ENCODE measurements at regions not wholly inside any gene's neighbourhood (a gene's known extent, or its start where the extent isn't known, plus 50 kb on each side); places are given as distances from the start of the nearest gene placed in this dataset.

DNA sequence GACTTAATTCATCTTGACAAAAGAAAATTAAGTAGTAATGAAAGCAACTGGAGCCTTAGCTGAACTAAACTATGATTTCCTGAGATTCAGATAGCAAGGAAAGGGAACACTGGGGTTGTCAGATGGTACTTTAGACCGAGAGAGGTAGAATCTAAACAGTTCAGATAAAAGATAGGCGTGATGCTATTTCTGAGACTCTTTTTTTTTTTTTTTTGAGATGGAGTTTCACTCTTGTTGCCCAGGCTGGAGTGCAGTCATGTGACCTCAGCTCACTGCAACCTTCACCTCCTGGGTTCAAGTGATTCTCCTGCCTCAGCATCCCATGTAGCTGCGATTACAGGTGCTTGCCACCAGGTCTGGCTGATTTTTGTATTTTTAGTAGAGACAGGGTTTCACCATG lies 279.9 kb upstream of the UMPS start:
- no TSS peak for BruUV-seq (replicated peaks)
- no peak for ATAC-seq
- in situ Hi-C loops (cut with HindIII; ENCODE audit: low pct_unique_long_range_greater_than_20kb, low sequenced_read_pairs), result no loop called here

DNA sequence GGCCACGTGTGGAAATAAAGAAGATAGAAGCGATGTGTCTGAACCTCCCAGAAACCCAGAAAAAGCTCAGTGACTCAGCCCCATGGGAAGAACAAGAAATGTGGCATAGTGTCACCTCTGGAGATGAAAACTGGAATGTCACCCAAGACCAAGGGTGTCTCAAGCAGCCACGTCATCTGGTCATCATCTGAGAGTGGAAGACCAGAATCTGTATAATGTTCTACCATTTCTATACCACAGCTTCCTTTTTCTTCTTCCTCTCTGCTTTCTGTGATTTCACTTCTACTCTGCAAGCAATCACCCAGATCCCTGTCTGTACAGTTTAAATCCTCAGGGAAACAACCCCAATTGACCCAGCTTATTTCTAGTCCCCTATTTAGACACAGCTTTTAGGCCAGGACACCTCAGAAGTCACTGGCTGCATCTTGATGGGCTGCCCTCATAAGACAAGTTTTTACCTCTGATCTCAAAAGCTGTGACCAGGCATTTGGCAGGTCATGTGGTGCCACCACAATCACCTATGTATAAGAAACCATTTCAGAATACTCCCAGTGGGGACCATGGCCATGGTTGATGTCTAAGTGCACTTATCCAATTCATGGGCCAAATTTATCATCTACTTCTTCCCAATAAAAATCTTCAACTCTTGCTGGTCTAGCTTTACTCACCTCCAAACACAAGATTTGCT lies 278.5 kb upstream of the UMPS start:
- DNase-seq (ENCODE audit: low read depth, low spot score), result no peak
- intact Hi-C loops (cut with micrococcal nuclease; ENCODE audit: unreplicated experiment), result no loop called here
- ChIA-PET POLR2A (no interaction called here), CTCF (no interaction called here)
- Histone ChIP-seq H3K27ac (ENCODE audit: low read length) (no peak overlapping the region), H3K4me1 (ENCODE audit: control insufficient read depth, insufficient read depth, low read length) (no peaks in the 10 kb centered on the region), H3K9me3 (ENCODE audit: control insufficient read depth, insufficient read depth, low read depth, low read length) (no peaks in the 10 kb centered on the region), H3K36me3 (ENCODE audit: control insufficient read depth, insufficient read depth, low read length) (no peaks in the 10 kb centered on the region), H3K27me3 (ENCODE audit: control insufficient read depth, insufficient read depth, low read length) (peaks cover 52% of the 10 kb centered on the region), H3K4me3 (ENCODE audit: low read depth in 2 of 2, low read length in 2 of 2) (no peak overlapping the region)
- no TSS peak for BruUV-seq (replicated peaks)
- TF ChIP-seq POLR2AphosphoS5 (IDR thresholded peaks at IDR 0.05; ENCODE audit: low read depth, low read length) (no peak), SIN3A (IDR thresholded peaks at IDR 0.05; ENCODE audit: borderline replicate concordance, insufficient read depth, low read depth, low read length) (no peak), TCF7L2 (IDR thresholded peaks at IDR 0.05; ENCODE audit: low read depth, low read length) (no peak)
- TF ChIP-seq, protein P1, sequence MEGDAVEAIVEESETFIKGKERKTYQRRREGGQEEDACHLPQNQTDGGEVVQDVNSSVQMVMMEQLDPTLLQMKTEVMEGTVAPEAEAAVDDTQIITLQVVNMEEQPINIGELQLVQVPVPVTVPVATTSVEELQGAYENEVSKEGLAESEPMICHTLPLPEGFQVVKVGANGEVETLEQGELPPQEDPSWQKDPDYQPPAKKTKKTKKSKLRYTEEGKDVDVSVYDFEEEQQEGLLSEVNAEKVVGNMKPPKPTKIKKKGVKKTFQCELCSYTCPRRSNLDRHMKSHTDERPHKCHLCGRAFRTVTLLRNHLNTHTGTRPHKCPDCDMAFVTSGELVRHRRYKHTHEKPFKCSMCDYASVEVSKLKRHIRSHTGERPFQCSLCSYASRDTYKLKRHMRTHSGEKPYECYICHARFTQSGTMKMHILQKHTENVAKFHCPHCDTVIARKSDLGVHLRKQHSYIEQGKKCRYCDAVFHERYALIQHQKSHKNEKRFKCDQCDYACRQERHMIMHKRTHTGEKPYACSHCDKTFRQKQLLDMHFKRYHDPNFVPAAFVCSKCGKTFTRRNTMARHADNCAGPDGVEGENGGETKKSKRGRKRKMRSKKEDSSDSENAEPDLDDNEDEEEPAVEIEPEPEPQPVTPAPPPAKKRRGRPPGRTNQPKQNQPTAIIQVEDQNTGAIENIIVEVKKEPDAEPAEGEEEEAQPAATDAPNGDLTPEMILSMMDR (IDR thresholded peaks at IDR 0.05), result no peak
- TF ChIP-seq, protein P2, sequence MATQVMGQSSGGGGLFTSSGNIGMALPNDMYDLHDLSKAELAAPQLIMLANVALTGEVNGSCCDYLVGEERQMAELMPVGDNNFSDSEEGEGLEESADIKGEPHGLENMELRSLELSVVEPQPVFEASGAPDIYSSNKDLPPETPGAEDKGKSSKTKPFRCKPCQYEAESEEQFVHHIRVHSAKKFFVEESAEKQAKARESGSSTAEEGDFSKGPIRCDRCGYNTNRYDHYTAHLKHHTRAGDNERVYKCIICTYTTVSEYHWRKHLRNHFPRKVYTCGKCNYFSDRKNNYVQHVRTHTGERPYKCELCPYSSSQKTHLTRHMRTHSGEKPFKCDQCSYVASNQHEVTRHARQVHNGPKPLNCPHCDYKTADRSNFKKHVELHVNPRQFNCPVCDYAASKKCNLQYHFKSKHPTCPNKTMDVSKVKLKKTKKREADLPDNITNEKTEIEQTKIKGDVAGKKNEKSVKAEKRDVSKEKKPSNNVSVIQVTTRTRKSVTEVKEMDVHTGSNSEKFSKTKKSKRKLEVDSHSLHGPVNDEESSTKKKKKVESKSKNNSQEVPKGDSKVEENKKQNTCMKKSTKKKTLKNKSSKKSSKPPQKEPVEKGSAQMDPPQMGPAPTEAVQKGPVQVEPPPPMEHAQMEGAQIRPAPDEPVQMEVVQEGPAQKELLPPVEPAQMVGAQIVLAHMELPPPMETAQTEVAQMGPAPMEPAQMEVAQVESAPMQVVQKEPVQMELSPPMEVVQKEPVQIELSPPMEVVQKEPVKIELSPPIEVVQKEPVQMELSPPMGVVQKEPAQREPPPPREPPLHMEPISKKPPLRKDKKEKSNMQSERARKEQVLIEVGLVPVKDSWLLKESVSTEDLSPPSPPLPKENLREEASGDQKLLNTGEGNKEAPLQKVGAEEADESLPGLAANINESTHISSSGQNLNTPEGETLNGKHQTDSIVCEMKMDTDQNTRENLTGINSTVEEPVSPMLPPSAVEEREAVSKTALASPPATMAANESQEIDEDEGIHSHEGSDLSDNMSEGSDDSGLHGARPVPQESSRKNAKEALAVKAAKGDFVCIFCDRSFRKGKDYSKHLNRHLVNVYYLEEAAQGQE (IDR thresholded peaks at IDR 0.05; ENCODE audit: insufficient read depth in 1 of 2, low read depth in 2 of 2, low read length in 1 of 2), result no peak
- no peak for ATAC-seq
- in situ Hi-C loops (cut with HindIII; ENCODE audit: low pct_unique_long_range_greater_than_20kb, low sequenced_read_pairs), result no loop called here

More for the DNA sequence above, 279.9 kb upstream of the UMPS start:
- Histone ChIP-seq H3K27me3 (ENCODE audit: control insufficient read depth, insufficient read depth, low read length) (peaks cover 40% of the 10 kb centered on the region), H3K4me3 (ENCODE audit: low read depth in 2 of 2, low read length in 2 of 2) (no peak overlapping the region), H3K36me3 (ENCODE audit: control insufficient read depth, insufficient read depth, low read length) (no peaks in the 10 kb centered on the region), H3K27ac (ENCODE audit: low read length) (no peak overlapping the region), H3K9me3 (ENCODE audit: control insufficient read depth, insufficient read depth, low read depth, low read length) (no peaks in the 10 kb centered on the region), H3K4me1 (ENCODE audit: control insufficient read depth, insufficient read depth, low read length) (no peaks in the 10 kb centered on the region)
- ChIA-PET CTCF (no interaction called here), POLR2A (interaction anchor here (0.5 kb wide), 1 partner anchor 126 kb away, joined by 6 read pairs; no protein-coding TSS in a partner anchor)
- DNase-seq (ENCODE audit: low read depth, low spot score), result no peak
- intact Hi-C loops (cut with micrococcal nuclease; ENCODE audit: unreplicated experiment), result no loop called here
- TF ChIP-seq POLR2AphosphoS5 (IDR thresholded peaks at IDR 0.05; ENCODE audit: low read depth, low read length) (no peak), TCF7L2 (IDR thresholded peaks at IDR 0.05; ENCODE audit: low read depth, low read length) (no peak)

DNA sequence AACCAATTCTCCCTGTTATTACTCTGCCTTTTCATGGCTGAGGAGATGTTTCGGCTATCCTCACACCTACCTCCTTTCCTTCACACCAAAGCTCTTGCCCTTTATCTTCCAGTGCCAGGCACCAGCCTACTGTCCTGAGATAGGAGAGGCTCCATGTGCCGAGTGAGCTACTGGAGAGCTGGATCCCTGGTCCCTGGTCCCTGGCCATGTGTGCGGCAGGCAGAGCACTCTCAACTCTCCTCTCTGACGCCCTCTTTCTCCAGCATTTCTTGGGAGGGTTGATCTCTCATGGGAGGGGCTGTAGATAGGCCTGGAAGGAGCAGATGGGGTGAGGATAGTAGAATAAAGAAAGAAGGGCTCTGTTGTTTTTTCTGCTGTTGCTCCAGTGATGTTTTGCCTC lies 277.1 kb upstream of the UMPS start:
- TF ChIP-seq, protein P2 (IDR thresholded peaks at IDR 0.05; ENCODE audit: insufficient read depth in 1 of 2, low read depth in 2 of 2, low read length in 1 of 2), result no peak
- TF ChIP-seq TCF7L2 (IDR thresholded peaks at IDR 0.05; ENCODE audit: low read depth, low read length) (no peak), POLR2AphosphoS5 (IDR thresholded peaks at IDR 0.05; ENCODE audit: low read depth, low read length) (no peak), SIN3A (IDR thresholded peaks at IDR 0.05; ENCODE audit: borderline replicate concordance, insufficient read depth, low read depth, low read length) (no peak)
- TF ChIP-seq, protein P1 (IDR thresholded peaks at IDR 0.05), result no peak
- Histone ChIP-seq H3K4me3 (ENCODE audit: low read depth in 2 of 2, low read length in 2 of 2) (no peak overlapping the region), H3K36me3 (ENCODE audit: control insufficient read depth, insufficient read depth, low read length) (no peaks in the 10 kb centered on the region), H3K4me1 (ENCODE audit: control insufficient read depth, insufficient read depth, low read length) (no peaks in the 10 kb centered on the region), H3K9me3 (ENCODE audit: control insufficient read depth, insufficient read depth, low read depth, low read length) (no peaks in the 10 kb centered on the region), H3K27ac (ENCODE audit: low read length) (no peak overlapping the region), H3K27me3 (ENCODE audit: control insufficient read depth, insufficient read depth, low read length) (peaks cover 44% of the 10 kb centered on the region)
- DNase-seq (ENCODE audit: low read depth, low spot score) (no peak), ATAC-seq (no peak)
- ChIA-PET POLR2A (no interaction called here), CTCF (no interaction called here)
- in situ Hi-C loops (cut with HindIII; ENCODE audit: low pct_unique_long_range_greater_than_20kb, low sequenced_read_pairs) (no loop called here), intact Hi-C loops (cut with micrococcal nuclease; ENCODE audit: unreplicated experiment) (no loop called here)
- no TSS peak for BruUV-seq (replicated peaks)
